GM21526 (cell line): ENCODE measurements at regions not wholly inside any gene's neighbourhood (a gene's known extent, or its start where the extent isn't known, plus 50 kb on each side); places are given as distances from the start of the nearest gene placed in this dataset.
"Not testable (repeated sequence)": the region's sequence is repeated elsewhere in the genome, so short reads cannot be mapped to it uniquely, and the experiment has no call there.

Experiments
- ATAC-seq: cut with Tn5 transposase; IDR thresholded peaks from one replicate; pipeline ENCODE4 v1.9.1; 2021; ENCODE audit warnings: moderate library complexity; ENCODE audit not compliant: unreplicated experiment, low FRiP score

DNA sequence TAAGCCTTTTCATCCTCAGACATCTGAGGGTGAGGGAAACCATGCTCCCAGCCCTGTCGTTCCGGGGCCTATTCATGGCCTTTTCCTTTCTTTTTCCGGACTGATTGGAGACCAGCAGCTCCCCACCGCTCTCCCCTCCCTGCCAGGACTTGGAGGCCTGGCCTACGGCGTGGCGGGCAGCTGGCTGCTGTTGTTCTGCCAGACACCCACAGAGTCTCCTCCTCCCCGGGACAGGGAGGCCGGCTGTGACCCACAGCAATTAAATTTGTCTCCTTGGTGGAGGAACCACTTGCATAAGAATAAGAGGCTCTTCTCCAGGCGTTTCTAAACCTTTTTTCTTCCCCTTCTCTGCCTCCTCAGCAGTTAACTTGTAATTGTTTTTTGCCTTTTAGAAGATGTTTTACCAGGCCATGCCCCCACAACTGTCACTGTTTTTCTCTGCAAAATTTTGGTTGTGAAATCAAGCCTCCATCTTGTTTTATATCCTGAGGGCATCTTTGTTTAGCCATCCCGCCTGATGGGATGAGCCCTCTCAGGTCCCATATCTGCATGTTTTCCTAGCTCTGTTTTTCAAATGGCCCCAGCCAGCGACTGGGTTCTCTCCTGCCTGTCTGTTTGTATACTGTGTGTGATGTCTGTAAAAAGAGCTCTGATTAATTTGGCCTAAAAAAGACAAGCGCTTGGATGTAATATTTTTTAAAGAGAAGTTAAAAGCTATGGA lies 1060.0 kb upstream of the DDX18 start:
- no peak for ATAC-seq

GRCh38 chr2:116761864-116762263 lies 1052.6 kb upstream of the DDX18 start:
- ATAC-seq, result no peak

GRCh38 chr2:116769514-116769913 lies 1045.0 kb upstream of the DDX18 start:
- no peak for ATAC-seq

- no peak for ATAC-seq
These were observed 1037.9 kb upstream of the DDX18 start for GRCh38 chr2:116776556-116776955.

- ATAC-seq, result no peak
These were observed 1026.6 kb upstream of the DDX18 start for GRCh38 chr2:116787848-116788247.

GRCh38 chr2:116802671-116803070 lies 1011.8 kb upstream of the DDX18 start:
- no peak for ATAC-seq

- no peak for ATAC-seq
These were observed 1009.6 kb upstream of the DDX18 start for GRCh38 chr2:116804901-116805300.

- not testable (repeated sequence) for ATAC-seq
These were observed 1008.0 kb upstream of the DDX18 start for GRCh38 chr2:116806505-116806904.

GRCh38 chr2:116809109-116809508 lies 1005.4 kb upstream of the DDX18 start:
- ATAC-seq, result no peak

GRCh38 chr2:116810071-116810470 lies 1004.4 kb upstream of the DDX18 start:
- no peak for ATAC-seq

DNA sequence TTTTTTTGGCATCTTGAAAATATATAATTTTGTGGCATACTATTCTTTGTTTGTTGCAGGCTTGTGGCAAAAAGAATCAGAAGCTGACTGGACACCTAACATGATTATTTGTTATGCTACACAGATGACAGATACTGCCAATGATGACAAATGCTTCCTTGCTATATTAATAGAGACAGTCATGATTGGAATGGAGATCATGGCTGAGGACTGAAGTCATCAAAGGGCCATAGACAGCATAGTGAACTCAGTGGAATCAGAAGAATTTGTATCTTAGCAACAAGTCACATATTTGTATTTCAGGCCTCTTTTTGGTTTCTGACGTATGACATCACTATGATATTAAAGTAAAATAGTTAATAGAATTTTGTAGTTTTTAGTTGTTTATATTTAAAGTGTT lies 1003.8 kb upstream of the DDX18 start:
- ATAC-seq, result no peak

- no peak for ATAC-seq
These were observed 995.1 kb upstream of the DDX18 start for GRCh38 chr2:116819355-116819754.

DNA sequence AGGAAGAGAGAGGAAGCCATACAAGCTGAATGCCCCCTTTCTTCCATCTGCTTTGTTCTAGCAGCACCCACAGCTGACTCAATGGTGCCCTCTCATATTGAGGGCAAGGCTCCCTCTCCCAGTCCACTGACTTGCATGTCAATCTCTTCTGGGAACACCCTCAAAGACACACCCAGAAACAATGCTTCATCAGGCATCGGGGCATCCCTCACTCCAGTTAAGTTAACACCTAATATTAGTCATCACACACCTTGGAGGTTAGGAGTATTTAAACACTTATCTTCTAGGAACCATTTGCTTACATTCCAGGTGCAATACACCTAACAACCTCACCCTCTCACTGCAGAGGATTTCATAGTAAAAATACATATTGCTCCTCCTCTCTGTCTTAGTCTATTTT lies 993.5 kb upstream of the DDX18 start:
- no peak for ATAC-seq

DNA sequence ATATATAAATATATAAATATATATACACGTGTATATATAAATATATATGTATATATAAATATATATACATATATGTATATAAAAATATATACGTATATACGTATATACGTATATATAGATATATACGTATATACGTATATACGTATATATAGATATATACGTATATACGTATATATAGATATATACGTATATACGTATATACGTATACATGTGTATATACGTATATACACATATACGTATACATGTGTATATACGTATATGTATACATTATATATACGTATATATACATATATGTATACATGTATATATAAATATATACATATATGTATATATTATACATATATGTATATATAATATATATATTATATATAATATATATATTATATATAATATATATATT lies 984.9 kb upstream of the DDX18 start:
- ATAC-seq, result not testable (repeated sequence)

GRCh38 chr2:116832148-116832547 lies 982.3 kb upstream of the DDX18 start:
- no peak for ATAC-seq

GRCh38 chr2:116833052-116833451 lies 981.4 kb upstream of the DDX18 start:
- ATAC-seq, result no peak

- no peak for ATAC-seq
These were observed 972.3 kb upstream of the DDX18 start for GRCh38 chr2:116842164-116842563.

GRCh38 chr2:116859708-116860107 lies 954.8 kb upstream of the DDX18 start:
- ATAC-seq, result no peak

DNA sequence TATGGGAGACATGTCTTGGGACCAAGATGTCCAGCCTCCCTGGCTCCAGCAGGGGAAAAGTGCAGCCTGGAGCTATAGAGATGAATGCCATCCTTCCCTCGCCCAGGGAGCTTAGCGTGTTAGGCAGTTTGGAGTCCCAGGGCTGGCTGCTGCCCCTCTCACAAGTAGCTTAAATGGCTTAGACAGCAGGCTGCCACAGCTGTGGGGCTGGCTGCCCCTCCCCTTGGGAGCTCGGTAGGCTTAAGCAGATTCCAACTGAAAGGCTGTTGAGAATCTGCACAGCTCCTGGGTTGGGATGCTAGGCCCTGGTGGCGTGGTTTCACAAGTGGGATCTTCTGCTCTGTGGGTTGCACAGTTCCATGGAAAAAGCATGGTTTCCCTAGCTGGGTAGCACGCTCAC lies 940.5 kb upstream of the DDX18 start:
- no peak for ATAC-seq

DNA sequence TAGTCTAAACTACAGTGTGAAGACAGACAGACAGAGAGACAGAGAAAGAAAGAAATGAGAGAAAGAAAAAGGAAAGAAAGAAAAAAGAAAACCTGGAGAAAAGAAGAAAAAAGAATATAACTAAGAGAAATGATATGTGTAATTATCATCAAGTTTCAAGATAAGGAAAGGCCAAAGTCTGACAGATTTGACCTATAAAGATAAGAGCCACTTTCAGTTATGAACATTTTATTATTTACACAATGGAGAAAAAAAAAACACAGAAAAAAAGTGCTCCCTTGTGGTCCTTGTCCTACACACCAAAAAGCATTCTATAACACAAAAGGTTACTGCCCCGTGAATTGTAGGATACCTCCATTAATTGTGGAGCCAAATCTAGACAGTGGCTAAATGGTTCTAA lies 937.2 kb upstream of the DDX18 start:
- no peak for ATAC-seq

DNA sequence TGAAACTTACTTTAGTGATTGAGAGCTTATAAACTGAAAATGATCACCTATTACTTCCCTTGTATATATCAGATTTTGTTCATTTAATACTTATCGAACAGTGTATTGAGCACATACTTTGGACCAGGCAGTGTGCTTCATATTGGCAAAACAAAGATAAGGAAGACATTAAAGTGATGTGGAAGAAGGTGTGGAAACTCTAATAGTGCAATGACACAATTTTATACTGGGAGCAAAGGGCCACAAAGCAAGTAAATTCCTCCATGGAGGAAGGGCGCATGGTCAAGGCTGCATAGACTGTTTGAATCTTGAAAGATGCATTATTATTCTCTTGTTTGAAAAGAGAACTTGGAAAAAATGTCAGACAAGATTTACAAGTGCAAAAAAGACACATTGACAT lies 936.5 kb upstream of the DDX18 start:
- ATAC-seq, result no peak

- no peak for ATAC-seq
These were observed 934.8 kb upstream of the DDX18 start for GRCh38 chr2:116879650-116880160.

GRCh38 chr2:116891191-116891590 lies 923.3 kb upstream of the DDX18 start:
- ATAC-seq, result no peak
